Lower leg skin (tissue), 4 donors: ENCODE measurements at regions not wholly inside any gene's neighbourhood (a gene's known extent, or its start where the extent isn't known, plus 50 kb on each side); places are given as distances from the start of the nearest gene placed in this dataset.

ENCODE experiments used
- DNase-seq, 2 donors: peaks; one replicate each; pipeline ENCODE4 v3.0.0-alpha.2; 2019; ENCODE audit warnings: low spot score in 2 of 2
- H3K4me3 ChIP-seq: fragments of 200-600 bp; sonication (generic); 2 replicates; pipeline ENCODE4 v1.5.1; 2017; ENCODE audit warnings: mild to moderate bottlenecking, low read depth; ENCODE audit not compliant: poor library complexity, severe bottlenecking
- CTCF ChIP-seq, 3 donors: fragments of 450-650 bp; IDR thresholded peaks; one replicate each; pipeline ENCODE4 v1.5.1; 2016; ENCODE audit warnings: antibody characterized with exemption in 3 of 3, mild to moderate bottlenecking in 3 of 3, moderate library complexity in 2 of 3
- POLR2A ChIP-seq, 2 donors: fragments of 450-650 bp; IDR thresholded peaks; one replicate each; pipeline ENCODE4 v1.6.1; 2016 to 2017; ENCODE audit warnings: antibody characterized with exemption in 2 of 2, mild to moderate bottlenecking in 1 of 2, moderate library complexity in 1 of 2
- WGBS, 2 donors: methylation state at CpG; one replicate each; pipeline ENCODE4 v1.1.5; 2018; 5-methylcytosine and 5-hydroxymethylcytosine counted together
- intact Hi-C: fragments of 100-400 bp; cut with DNase I; formaldehyde crosslinking; loops from one replicate; pipeline ENCODE4 v1.15.0; 2023; ENCODE audit warnings: low total_unique reads

GRCh38 chr13:40480915-40481516 is 185.4 kb downstream of the FOXO1 start:
- DNase-seq, result no peak
- TF ChIP-seq POLR2A (IDR thresholded peaks at IDR 0.05), result no peak
- no peak for TF ChIP-seq CTCF (IDR thresholded peaks at IDR 0.05)
- intact Hi-C loops, result no loop called here
- 86 to 92% methylated on average over 12 of the region's 12 CpGs for WGBS, 2 donors
- no peak overlapping the region for H3K4me3 ChIP-seq

GRCh38 chr13:40483601-40484000 is 182.8 kb downstream of the FOXO1 start:
- intact Hi-C loops, result no loop called here
- H3K4me3 ChIP-seq, result no peak overlapping the region
- peak in 1 of 2 donors; percentile 74 for DNase-seq
- WGBS, 2 donors, result 94% methylated on average over 9 to 13 of the region's 13 CpGs
- TF ChIP-seq POLR2A (IDR thresholded peaks at IDR 0.05), result no peak
- no peak for TF ChIP-seq CTCF (IDR thresholded peaks at IDR 0.05)

- intact Hi-C loops, result no loop called here
- WGBS, 2 donors, result 64 to 70% methylated on average over 14 of the region's 14 CpGs
Measured at GRCh38 chr13:40484101-40484800, 182.2 kb downstream of the FOXO1 start.

GRCh38 chr13:40484974-40485373 is 181.5 kb downstream of the FOXO1 start:
- no peak overlapping the region for H3K4me3 ChIP-seq
- TF ChIP-seq CTCF (IDR thresholded peaks at IDR 0.05) (no peak), POLR2A (IDR thresholded peaks at IDR 0.05) (no peak)
- intact Hi-C loops, result no loop called here
- WGBS, 2 donors, result 37 to 41% methylated on average over 7 of the region's 7 CpGs
- DNase-seq, result peak in 1 of 2 donors; percentile 85

More at GRCh38 chr13:40484101-40484800, 182.2 kb downstream of the FOXO1 start:
- H3K4me3 ChIP-seq, result no peak overlapping the region
- DNase-seq, result peak in 1 of 2 donors; percentile 42
- no peak for TF ChIP-seq CTCF (IDR thresholded peaks at IDR 0.05)
- TF ChIP-seq POLR2A (IDR thresholded peaks at IDR 0.05), result no peak

GRCh38 chr13:40485611-40486517 is 180.6 kb downstream of the FOXO1 start:
- no peak overlapping the region for H3K4me3 ChIP-seq
- 64 to 74% methylated on average over 12 of the region's 12 CpGs for WGBS, 2 donors
- peak in 1 of 2 donors; percentile 78 for DNase-seq
- TF ChIP-seq POLR2A (IDR thresholded peaks at IDR 0.05) (no peak), CTCF (IDR thresholded peaks at IDR 0.05) (no peak)
- intact Hi-C loops, result no loop called here
